ENCODE measurements at regions not wholly inside any gene's neighbourhood (a gene's known extent, or its start where the extent isn't known, plus 50 kb on each side); places are given as distances from the start of the nearest gene placed in this dataset.

DNA sequence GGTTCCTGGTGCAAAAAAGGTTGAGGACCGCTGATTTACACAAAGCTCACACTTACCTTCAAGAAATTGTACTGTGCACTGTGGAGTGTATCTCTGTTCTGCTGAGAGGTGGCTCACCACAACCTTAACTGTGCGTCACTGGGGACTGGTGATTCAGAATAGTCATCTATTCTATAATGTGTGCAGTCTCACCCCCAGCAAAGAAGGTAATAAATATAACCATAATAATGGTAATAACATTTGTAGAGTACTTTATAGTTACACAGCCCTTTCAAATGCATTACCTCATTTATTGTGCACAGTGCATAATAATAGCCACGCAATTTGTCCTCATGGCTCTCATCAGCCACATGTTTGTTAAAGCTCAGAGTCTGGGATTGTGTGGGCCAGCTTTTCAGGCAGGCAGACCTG is 59.4 kb upstream of the DUSP10 start:
- H3K9me3 ChIP-seq (ENCODE audit: low read depth, low read length) = no peaks in the 10 kb centered on the region
- no peak overlapping the region for H3K27ac ChIP-seq (ENCODE audit: low read depth, low read length)
- no peak overlapping the region for H2AFZ ChIP-seq (ENCODE audit: low read length)
- H3K36me3 ChIP-seq (ENCODE audit: insufficient read depth, low read length) = no peaks in the 10 kb centered on the region
- H3K79me2 ChIP-seq (ENCODE audit: insufficient read depth, low read length) = no peaks in the 10 kb centered on the region
- no peaks in the 10 kb centered on the region for H3K27me3 ChIP-seq (ENCODE audit: insufficient read depth, low read length)
- no peaks in the 10 kb centered on the region for H4K20me1 ChIP-seq (ENCODE audit: insufficient read depth, low read length)
- no peak for DNase-seq (ENCODE audit: insufficient read length, low spot score, missing footprints)
- no peak overlapping the region for H3K4me3 ChIP-seq (ENCODE audit: insufficient read depth, low read length)
- H3K4me1 ChIP-seq (ENCODE audit: insufficient read depth, low read length) = peaks cover 8% of the 10 kb centered on the region
- TF ChIP-seq, protein P1, sequence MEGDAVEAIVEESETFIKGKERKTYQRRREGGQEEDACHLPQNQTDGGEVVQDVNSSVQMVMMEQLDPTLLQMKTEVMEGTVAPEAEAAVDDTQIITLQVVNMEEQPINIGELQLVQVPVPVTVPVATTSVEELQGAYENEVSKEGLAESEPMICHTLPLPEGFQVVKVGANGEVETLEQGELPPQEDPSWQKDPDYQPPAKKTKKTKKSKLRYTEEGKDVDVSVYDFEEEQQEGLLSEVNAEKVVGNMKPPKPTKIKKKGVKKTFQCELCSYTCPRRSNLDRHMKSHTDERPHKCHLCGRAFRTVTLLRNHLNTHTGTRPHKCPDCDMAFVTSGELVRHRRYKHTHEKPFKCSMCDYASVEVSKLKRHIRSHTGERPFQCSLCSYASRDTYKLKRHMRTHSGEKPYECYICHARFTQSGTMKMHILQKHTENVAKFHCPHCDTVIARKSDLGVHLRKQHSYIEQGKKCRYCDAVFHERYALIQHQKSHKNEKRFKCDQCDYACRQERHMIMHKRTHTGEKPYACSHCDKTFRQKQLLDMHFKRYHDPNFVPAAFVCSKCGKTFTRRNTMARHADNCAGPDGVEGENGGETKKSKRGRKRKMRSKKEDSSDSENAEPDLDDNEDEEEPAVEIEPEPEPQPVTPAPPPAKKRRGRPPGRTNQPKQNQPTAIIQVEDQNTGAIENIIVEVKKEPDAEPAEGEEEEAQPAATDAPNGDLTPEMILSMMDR (IDR thresholded peaks at IDR 0.05; ENCODE audit: extremely low read depth, low read depth, low read length) = no peak
- no peak overlapping the region for H3K4me2 ChIP-seq (ENCODE audit: insufficient read depth, low read length)

DNA sequence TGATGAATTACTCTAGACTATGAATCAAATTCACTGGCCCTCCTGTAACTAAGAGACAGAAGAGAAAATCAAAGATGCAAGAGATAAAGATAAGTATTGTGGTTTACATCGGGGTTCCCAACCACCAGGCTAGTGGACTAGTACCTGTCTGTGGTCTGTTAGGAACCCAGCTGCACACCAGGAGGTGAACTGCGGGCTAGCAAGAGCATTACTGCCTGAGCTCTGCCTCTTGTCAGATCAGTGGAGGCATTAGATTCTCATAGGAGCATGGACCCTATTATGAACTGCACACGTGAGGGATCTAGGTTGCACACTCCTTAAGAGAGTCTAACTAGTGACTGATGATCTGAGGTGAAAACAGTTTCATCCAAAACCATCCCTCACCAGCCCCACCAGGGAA is 58.9 kb upstream of the DUSP10 start:
- H3K9me3 ChIP-seq (ENCODE audit: low read depth, low read length) = no peaks in the 10 kb centered on the region
- TF ChIP-seq, protein P1 (IDR thresholded peaks at IDR 0.05; ENCODE audit: extremely low read depth, low read depth, low read length) = no peak
- H2AFZ ChIP-seq (ENCODE audit: low read length) = no peak overlapping the region
- H3K79me2 ChIP-seq (ENCODE audit: insufficient read depth, low read length) = no peaks in the 10 kb centered on the region
- no peaks in the 10 kb centered on the region for H4K20me1 ChIP-seq (ENCODE audit: insufficient read depth, low read length)
- H3K4me1 ChIP-seq (ENCODE audit: insufficient read depth, low read length) = peaks cover 8% of the 10 kb centered on the region
- no peak overlapping the region for H3K4me3 ChIP-seq (ENCODE audit: insufficient read depth, low read length)
- no peaks in the 10 kb centered on the region for H3K27me3 ChIP-seq (ENCODE audit: insufficient read depth, low read length)
- H3K4me2 ChIP-seq (ENCODE audit: insufficient read depth, low read length) = no peak overlapping the region
- H3K36me3 ChIP-seq (ENCODE audit: insufficient read depth, low read length) = no peaks in the 10 kb centered on the region
- no peak overlapping the region for H3K27ac ChIP-seq (ENCODE audit: low read depth, low read length)
- DNase-seq (ENCODE audit: insufficient read length, low spot score, missing footprints) = no peak

DNA sequence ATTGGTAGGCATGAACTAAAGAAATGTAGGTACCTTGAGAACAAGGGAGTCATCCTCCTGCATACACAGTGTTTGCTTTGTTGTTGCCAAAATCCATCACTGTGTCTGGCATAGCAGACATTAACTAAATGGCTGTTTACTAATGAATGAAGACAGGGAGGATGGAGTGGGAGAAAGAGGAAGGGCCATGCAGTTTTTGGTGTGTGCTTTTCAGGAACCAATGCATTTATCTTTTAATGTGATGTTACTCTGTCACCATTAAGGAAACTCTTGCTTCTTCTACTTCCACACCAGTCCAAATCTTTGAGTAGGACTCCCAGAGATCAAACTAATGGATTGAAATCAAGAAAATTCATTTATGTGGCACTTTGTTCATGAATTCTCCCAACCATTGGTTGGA is 55.6 kb upstream of the DUSP10 start:
- DNase-seq (ENCODE audit: insufficient read length, low spot score, missing footprints) = no peak
- no peaks in the 10 kb centered on the region for H3K36me3 ChIP-seq (ENCODE audit: insufficient read depth, low read length)
- TF ChIP-seq, protein P1 (IDR thresholded peaks at IDR 0.05; ENCODE audit: extremely low read depth, low read depth, low read length) = no peak
- no peak overlapping the region for H3K4me2 ChIP-seq (ENCODE audit: insufficient read depth, low read length)
- no peaks in the 10 kb centered on the region for H3K9me3 ChIP-seq (ENCODE audit: low read depth, low read length)
- H3K4me1 ChIP-seq (ENCODE audit: insufficient read depth, low read length) = peaks cover 13% of the 10 kb centered on the region
- H4K20me1 ChIP-seq (ENCODE audit: insufficient read depth, low read length) = no peaks in the 10 kb centered on the region
- H3K79me2 ChIP-seq (ENCODE audit: insufficient read depth, low read length) = no peaks in the 10 kb centered on the region
- no peak overlapping the region for H2AFZ ChIP-seq (ENCODE audit: low read length)
- no peak overlapping the region for H3K4me3 ChIP-seq (ENCODE audit: insufficient read depth, low read length)
- H3K27ac ChIP-seq (ENCODE audit: low read depth, low read length) = no peak overlapping the region
- no peaks in the 10 kb centered on the region for H3K27me3 ChIP-seq (ENCODE audit: insufficient read depth, low read length)

DNA sequence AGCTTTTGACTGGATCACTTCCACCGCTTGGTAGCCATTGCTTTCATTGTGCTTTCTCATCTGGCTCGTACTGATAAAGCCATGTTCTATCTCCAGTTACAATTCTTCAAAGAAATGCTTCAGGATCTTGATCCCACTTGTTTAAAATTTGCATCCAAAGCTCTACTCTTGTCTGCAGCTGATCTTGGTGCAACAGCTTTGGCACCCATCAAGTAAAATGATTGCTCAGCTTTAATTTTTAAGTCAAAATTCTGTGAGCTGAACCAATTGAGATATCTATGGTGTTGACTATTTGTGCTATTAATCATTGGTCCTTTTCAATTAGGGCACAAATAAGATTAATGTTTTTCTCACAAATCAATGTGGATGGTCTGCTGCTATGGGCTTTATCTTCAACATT is 54.8 kb upstream of the DUSP10 start:
- no peaks in the 10 kb centered on the region for H3K27me3 ChIP-seq (ENCODE audit: insufficient read depth, low read length)
- H3K4me1 ChIP-seq (ENCODE audit: insufficient read depth, low read length) = peaks cover 6% of the 10 kb centered on the region
- no peaks in the 10 kb centered on the region for H4K20me1 ChIP-seq (ENCODE audit: insufficient read depth, low read length)
- H3K9me3 ChIP-seq (ENCODE audit: low read depth, low read length) = no peaks in the 10 kb centered on the region
- DNase-seq (ENCODE audit: insufficient read length, low spot score, missing footprints) = no peak
- no peak overlapping the region for H3K4me2 ChIP-seq (ENCODE audit: insufficient read depth, low read length)
- H2AFZ ChIP-seq (ENCODE audit: low read length) = no peak overlapping the region
- no peaks in the 10 kb centered on the region for H3K79me2 ChIP-seq (ENCODE audit: insufficient read depth, low read length)
- H3K27ac ChIP-seq (ENCODE audit: low read depth, low read length) = no peak overlapping the region
- no peak overlapping the region for H3K4me3 ChIP-seq (ENCODE audit: insufficient read depth, low read length)
- TF ChIP-seq, protein P1 (IDR thresholded peaks at IDR 0.05; ENCODE audit: extremely low read depth, low read depth, low read length) = no peak
- no peaks in the 10 kb centered on the region for H3K36me3 ChIP-seq (ENCODE audit: insufficient read depth, low read length)
